Caco-2 (cell line): ENCODE measurements at regions not wholly inside any gene's neighbourhood (a gene's known extent, or its start where the extent isn't known, plus 50 kb on each side); places are given as distances from the start of the nearest gene placed in this dataset.
"Not testable (repeated sequence)": the region's sequence is repeated elsewhere in the genome, so short reads cannot be mapped to it uniquely, and the experiment has no call there.

Experiments used
- BruUV-seq: library from RNA; stranded (reverse); fragments of 400-500 nt; replicated peaks from 2 replicates; lab custom pipeline; 2021; lab: Mats Ljungman, UMichigan
- CTCF ChIA-PET: fragments of 300-600 bp; sonication (Branson Sonifier 250); formaldehyde crosslinking; loops from one replicate; lab custom pipeline; 2022; ENCODE audit warnings: antibody characterized with exemption; lab: Charles Lee
- POLR2A ChIA-PET: fragments of 300-600 bp; sonication (Branson Sonifier 250); formaldehyde crosslinking; loops from one replicate; lab custom pipeline; 2022; ENCODE audit warnings: antibody characterized with exemption; lab: Charles Lee
- DNase-seq, 2 experiments: peaks; one replicate each; pipeline versions ENCODE4 v3.0.0 to v3.0.0-alpha.2; 2020 to 2022
- H3K27me3 ChIP-seq: replicated peaks from 2 replicates; pipeline ENCODE4 v1.6.0; 2011; ENCODE audit warnings: low read length; ENCODE audit not compliant: control insufficient read depth, insufficient read depth
- H3K36me3 ChIP-seq: 2 replicates; pipeline ENCODE4 v1.5.1; 2011; ENCODE audit warnings: low read length; ENCODE audit not compliant: control insufficient read depth, insufficient read depth
- H3K4me1 ChIP-seq: fragments of 250-450 bp; sonication (Bioruptor Pico); 2 replicates; pipeline ENCODE4 v1.5.1; 2020; ENCODE audit warnings: mild to moderate bottlenecking
- H3K4me3 ChIP-seq: 2 replicates; pipeline ENCODE4 v1.5.1; 2011; ENCODE audit warnings: low read depth, mild to moderate bottlenecking, control low read depth, low read length
- H3K9me3 ChIP-seq: fragments of 250-450 bp; sonication (Bioruptor Pico); 2 replicates; pipeline ENCODE4 v1.5.1; 2020; ENCODE audit warnings: mild to moderate bottlenecking, moderate library complexity
- H3K27ac Mint-ChIP-seq: one replicate; pipeline ENCODE4 v1.8.0; 2022; ENCODE audit warnings: mixed read lengths; ENCODE audit not compliant: unreplicated experiment
- H3K27me3 Mint-ChIP-seq: one replicate; pipeline ENCODE4 v1.8.0; 2022; ENCODE audit warnings: mixed read lengths; ENCODE audit not compliant: insufficient read depth, unreplicated experiment
- H3K36me3 Mint-ChIP-seq: one replicate; pipeline ENCODE4 v1.8.0; 2022; ENCODE audit warnings: mild to moderate bottlenecking, mixed read lengths; ENCODE audit not compliant: insufficient read depth, unreplicated experiment
- H3K4me1 Mint-ChIP-seq: one replicate; pipeline ENCODE4 v1.8.0; 2022; ENCODE audit warnings: low read depth, mixed read lengths; ENCODE audit not compliant: unreplicated experiment
- H3K4me3 Mint-ChIP-seq: one replicate; pipeline ENCODE4 v1.8.0; 2022; ENCODE audit warnings: mild to moderate bottlenecking, moderate library complexity, mixed read lengths; ENCODE audit not compliant: unreplicated experiment
- H3K9me3 Mint-ChIP-seq: one replicate; pipeline ENCODE4 v1.8.0; 2022; ENCODE audit warnings: mixed read lengths; ENCODE audit not compliant: unreplicated experiment
- intact Hi-C: fragments of 100-400 bp; cut with micrococcal nuclease; formaldehyde crosslinking; loops from one replicate; pipeline ENCODE4 v1.10.0; 2022; ENCODE audit not compliant: unreplicated experiment
- TF ChIP-seq, protein P1 (sequence below), 2 experiments: fragments of 200-600 bp in 1 of 2; IDR thresholded peaks; 1 replicate in 1 of 2; 2 replicates in 1 of 2; pipeline versions ENCODE4 v1.5.1 to v1.8.0; 2011 to 2022; ENCODE audit warnings: antibody characterized with exemption in 1 of 2, control low read depth in 1 of 2, inconsistent platforms in 1 of 2, low read depth in 1 of 2, low read length in 1 of 2, mild to moderate bottlenecking in 1 of 2, moderate library complexity in 1 of 2; ENCODE audit not compliant: insufficient read depth in 1 of 2, severe bottlenecking in 1 of 2, unreplicated experiment in 1 of 2

DNA sequence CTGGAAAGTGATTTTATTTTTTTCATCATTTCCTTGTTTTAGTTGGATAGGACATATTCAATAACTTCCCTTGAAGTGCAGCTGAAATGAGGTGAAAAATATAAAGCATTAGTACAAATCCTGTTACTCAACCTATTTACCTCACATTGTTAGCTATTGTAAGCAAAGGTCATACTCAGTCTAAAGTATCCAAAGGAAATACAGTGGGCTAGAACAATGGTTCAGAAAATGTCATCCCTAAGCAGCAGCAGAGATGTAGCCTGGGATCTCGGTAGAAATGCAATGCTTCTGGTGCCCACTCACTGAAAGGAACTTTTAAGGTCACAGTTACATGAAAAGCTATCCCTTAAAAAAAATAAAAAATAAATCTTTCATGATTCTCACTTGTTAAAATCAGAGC, 300.6 kb downstream of the PPP4R3C start:
- H3K4me1 Mint-ChIP-seq = no peaks in the 10 kb centered on the region
- Histone ChIP-seq H3K4me3 (no peak overlapping the region), H3K36me3 (no peaks in the 10 kb centered on the region), H3K9me3 (no peaks in the 10 kb centered on the region), H3K27me3 (no peaks in the 10 kb centered on the region), H3K4me1 (no peaks in the 10 kb centered on the region)
- no peak overlapping the region for H3K4me3 Mint-ChIP-seq
- POLR2A ChIA-PET = no interaction called here
- CTCF ChIA-PET = no interaction called here
- intact Hi-C loops = no loop called here
- H3K27me3 Mint-ChIP-seq = no peaks in the 10 kb centered on the region
- TF ChIP-seq, protein P1, sequence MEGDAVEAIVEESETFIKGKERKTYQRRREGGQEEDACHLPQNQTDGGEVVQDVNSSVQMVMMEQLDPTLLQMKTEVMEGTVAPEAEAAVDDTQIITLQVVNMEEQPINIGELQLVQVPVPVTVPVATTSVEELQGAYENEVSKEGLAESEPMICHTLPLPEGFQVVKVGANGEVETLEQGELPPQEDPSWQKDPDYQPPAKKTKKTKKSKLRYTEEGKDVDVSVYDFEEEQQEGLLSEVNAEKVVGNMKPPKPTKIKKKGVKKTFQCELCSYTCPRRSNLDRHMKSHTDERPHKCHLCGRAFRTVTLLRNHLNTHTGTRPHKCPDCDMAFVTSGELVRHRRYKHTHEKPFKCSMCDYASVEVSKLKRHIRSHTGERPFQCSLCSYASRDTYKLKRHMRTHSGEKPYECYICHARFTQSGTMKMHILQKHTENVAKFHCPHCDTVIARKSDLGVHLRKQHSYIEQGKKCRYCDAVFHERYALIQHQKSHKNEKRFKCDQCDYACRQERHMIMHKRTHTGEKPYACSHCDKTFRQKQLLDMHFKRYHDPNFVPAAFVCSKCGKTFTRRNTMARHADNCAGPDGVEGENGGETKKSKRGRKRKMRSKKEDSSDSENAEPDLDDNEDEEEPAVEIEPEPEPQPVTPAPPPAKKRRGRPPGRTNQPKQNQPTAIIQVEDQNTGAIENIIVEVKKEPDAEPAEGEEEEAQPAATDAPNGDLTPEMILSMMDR (IDR thresholded peaks at IDR 0.05; ENCODE audit: insufficient read depth in 1 of 2, low read depth in 1 of 2, low read length in 1 of 2, severe bottlenecking in 1 of 2, unreplicated experiment in 1 of 2) = no peak
- H3K9me3 Mint-ChIP-seq = no peaks in the 10 kb centered on the region
- BruUV-seq = no TSS peak
- no peak for DNase-seq
- no peaks in the 10 kb centered on the region for H3K36me3 Mint-ChIP-seq
- H3K27ac Mint-ChIP-seq = no peak overlapping the region

DNA sequence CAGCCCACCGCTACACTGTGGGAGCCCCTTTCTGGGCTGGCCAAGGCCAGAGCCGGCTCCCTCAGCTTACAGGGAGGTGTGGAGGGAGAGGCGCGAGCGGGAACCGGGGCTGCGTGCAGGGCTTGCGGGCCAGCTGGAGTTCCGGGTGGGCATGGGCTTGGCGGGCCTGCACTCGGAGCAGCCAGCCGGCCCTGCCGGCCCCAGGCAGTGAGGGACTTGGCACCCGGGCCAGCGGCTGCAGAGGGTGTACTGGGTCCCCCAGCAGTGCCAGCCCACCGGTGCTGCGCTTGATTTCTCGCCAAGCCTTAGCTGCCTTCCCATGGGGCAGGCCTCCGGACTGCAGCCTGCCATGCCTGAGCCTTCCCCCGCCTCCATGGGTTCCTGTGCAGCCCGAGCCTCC, 306.2 kb downstream of the PPP4R3C start:
- H3K36me3 ChIP-seq, POLR2A ChIA-PET, H3K4me3 ChIP-seq, H3K4me1 ChIP-seq, H3K36me3 Mint-ChIP-seq, H3K27ac Mint-ChIP-seq, H3K4me1 Mint-ChIP-seq, DNase-seq, intact Hi-C loops, CTCF ChIA-PET, BruUV-seq, H3K9me3 Mint-ChIP-seq, H3K4me3 Mint-ChIP-seq, H3K27me3 Mint-ChIP-seq, H3K9me3 ChIP-seq, H3K27me3 ChIP-seq: not testable (repeated sequence)

DNA sequence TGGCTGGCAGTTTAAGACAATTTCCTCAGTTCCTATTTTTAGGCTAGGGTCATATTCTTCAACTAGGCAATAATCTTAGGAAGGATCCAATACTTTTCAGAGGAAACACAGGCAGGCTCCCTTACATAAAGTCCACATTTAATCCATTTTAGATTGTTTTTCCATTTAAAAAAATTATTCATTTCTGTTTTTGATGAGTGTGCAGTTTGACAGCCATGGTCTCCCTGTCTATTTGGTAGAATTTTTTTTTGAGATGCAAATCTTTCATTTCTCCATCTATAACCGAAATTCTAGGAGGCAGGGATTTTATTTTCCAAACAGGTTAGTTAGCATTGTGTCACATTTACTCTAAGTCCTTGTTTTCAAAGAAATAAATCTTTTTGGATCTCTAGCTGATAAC, 326.8 kb downstream of the PPP4R3C start:
- H3K4me1 ChIP-seq = no peaks in the 10 kb centered on the region
- BruUV-seq = no TSS peak
- no peak for DNase-seq
- Mint-ChIP-seq H3K36me3 (no peaks in the 10 kb centered on the region), H3K9me3 (no peaks in the 10 kb centered on the region), H3K27ac (no peak overlapping the region), H3K27me3 (no peaks in the 10 kb centered on the region), H3K4me3 (no peak overlapping the region), H3K4me1 (no peaks in the 10 kb centered on the region)
- no peak overlapping the region for H3K4me3 ChIP-seq
- CTCF ChIA-PET = no interaction called here
- POLR2A ChIA-PET = no interaction called here
- no peaks in the 10 kb centered on the region for H3K36me3 ChIP-seq
- TF ChIP-seq, protein P1 (IDR thresholded peaks at IDR 0.05; ENCODE audit: insufficient read depth in 1 of 2, low read depth in 1 of 2, low read length in 1 of 2, severe bottlenecking in 1 of 2, unreplicated experiment in 1 of 2) = no peak
- intact Hi-C loops = no loop called here
- H3K27me3 ChIP-seq = no peaks in the 10 kb centered on the region
- H3K9me3 ChIP-seq = no peaks in the 10 kb centered on the region

DNA sequence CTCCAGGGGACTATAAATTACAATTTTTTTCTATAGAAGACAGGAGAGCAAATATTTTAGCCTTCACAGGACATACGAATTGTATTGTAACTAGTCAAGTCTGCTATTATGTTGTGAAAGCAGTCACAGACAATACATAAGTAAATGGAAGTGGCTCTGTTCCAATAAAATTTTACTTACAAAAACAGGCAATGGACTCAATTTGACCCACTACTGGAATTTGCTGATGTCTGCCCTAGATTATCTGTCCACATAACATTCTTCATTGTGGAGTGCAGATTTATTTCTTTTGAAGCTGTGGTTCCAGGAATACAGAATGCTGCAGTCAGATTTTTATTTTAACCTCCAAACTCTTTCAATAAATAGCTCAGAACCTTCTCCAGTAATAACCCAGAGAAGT, 330.3 kb downstream of the PPP4R3C start:
- ChIA-PET POLR2A (no interaction called here), CTCF (no interaction called here)

DNA sequence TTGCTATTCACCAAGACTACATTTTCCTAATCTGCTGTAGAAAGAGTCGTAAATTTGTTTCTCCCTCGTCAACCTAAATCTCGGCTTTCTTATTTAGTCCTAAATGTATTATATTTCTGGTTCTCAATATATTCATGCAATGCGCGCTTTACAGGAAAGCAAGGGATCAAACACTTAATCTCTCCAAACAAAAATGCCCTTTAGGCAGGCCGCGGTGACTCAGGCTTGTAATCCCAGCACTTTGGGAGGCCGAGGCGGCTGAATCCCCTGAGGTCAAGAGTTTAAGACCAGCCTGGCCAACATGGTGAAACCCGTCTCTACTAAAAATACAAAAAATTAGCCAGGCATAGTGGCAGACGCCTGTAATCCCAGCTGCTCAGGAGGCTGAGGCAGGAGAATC, 376.0 kb downstream of the PPP4R3C start:
- H3K36me3 ChIP-seq, H3K4me3 Mint-ChIP-seq, H3K9me3 Mint-ChIP-seq, H3K36me3 Mint-ChIP-seq, BruUV-seq, intact Hi-C loops, H3K4me1 ChIP-seq, DNase-seq, H3K27me3 ChIP-seq, H3K4me3 ChIP-seq, H3K27ac Mint-ChIP-seq, H3K27me3 Mint-ChIP-seq, CTCF ChIA-PET, POLR2A ChIA-PET, H3K9me3 ChIP-seq, H3K4me1 Mint-ChIP-seq: not testable (repeated sequence)

More for the DNA sequence above, 330.3 kb downstream of the PPP4R3C start:
- Histone ChIP-seq H3K27me3 (no peaks in the 10 kb centered on the region), H3K4me1 (no peaks in the 10 kb centered on the region), H3K36me3 (no peaks in the 10 kb centered on the region), H3K9me3 (no peaks in the 10 kb centered on the region), H3K4me3 (no peak overlapping the region)
- DNase-seq = no peak
- Mint-ChIP-seq H3K4me3 (no peak overlapping the region), H3K9me3 (no peaks in the 10 kb centered on the region), H3K27me3 (no peaks in the 10 kb centered on the region), H3K27ac (no peak overlapping the region), H3K36me3 (no peaks in the 10 kb centered on the region), H3K4me1 (no peaks in the 10 kb centered on the region)
- TF ChIP-seq, protein P1 (IDR thresholded peaks at IDR 0.05; ENCODE audit: insufficient read depth in 1 of 2, low read depth in 1 of 2, low read length in 1 of 2, severe bottlenecking in 1 of 2, unreplicated experiment in 1 of 2) = no peak
- intact Hi-C loops = no loop called here
- BruUV-seq = no TSS peak
